ENCODE measurements at regions not wholly inside any gene's neighbourhood (a gene's known extent, or its start where the extent isn't known, plus 50 kb on each side); places are given as distances from the start of the nearest gene placed in this dataset.
A peak's percentile ranks its signal among the peaks of the same experiment; 100 is the strongest.

- intact Hi-C loops (cut with micrococcal nuclease; ENCODE audit: unreplicated experiment), result no loop called here
- TF ChIP-seq EZH2 (IDR thresholded peaks at IDR 0.05; ENCODE audit: borderline replicate concordance, low read depth, low read length, poor library complexity, severe bottlenecking), result no peak
- no peak for TF ChIP-seq CTCF (conservative IDR thresholded peaks at IDR 0.05; ENCODE audit: low read depth, low read length)
- ChIA-PET CTCF (interaction anchor here (0.6 kb wide), 1 partner anchor 897 kb away, joined by 5 read pairs; no protein-coding TSS in a partner anchor), POLR2A (ENCODE audit: low non-redundant PET) (no interaction called here)
- no peaks in the 10 kb centered on the region for H3K9me3 ChIP-seq (ENCODE audit: low read depth, low read length, poor library complexity, severe bottlenecking)
- no peaks in the 10 kb centered on the region for H3K27me3 ChIP-seq (replicated peaks; ENCODE audit: insufficient read depth, low read depth, low read length, poor library complexity)
- BruUV-seq (replicated peaks), result no TSS peak
- H3K36me3 ChIP-seq (ENCODE audit: insufficient read depth, low read length, poor library complexity, severe bottlenecking), result no peaks in the 10 kb centered on the region
- H3K27ac ChIP-seq (ENCODE audit: low read depth, low read length, poor library complexity, severe bottlenecking), result no peak overlapping the region
- no peaks in the 10 kb centered on the region for H3K4me1 ChIP-seq (ENCODE audit: insufficient read depth, low read length, poor library complexity, severe bottlenecking)
- H3K4me3 ChIP-seq (ENCODE audit: low read depth, low read length, poor library complexity, severe bottlenecking), result no peak overlapping the region
- DNase-seq (ENCODE audit: low spot score), result no peak
These were observed 452.1 kb upstream of the ASIC2 start for GRCh38 chr17:33745047-33745760.

- TF ChIP-seq CTCF (conservative IDR thresholded peaks at IDR 0.05; ENCODE audit: low read depth, low read length), result no peak
- no peak for TF ChIP-seq EZH2 (IDR thresholded peaks at IDR 0.05; ENCODE audit: borderline replicate concordance, low read depth, low read length, poor library complexity, severe bottlenecking)
- ChIA-PET CTCF (no interaction called here), POLR2A (ENCODE audit: low non-redundant PET) (no interaction called here)
- no TSS peak for BruUV-seq (replicated peaks)
- DNase-seq (ENCODE audit: low spot score), result no peak
- intact Hi-C loops (cut with micrococcal nuclease; ENCODE audit: unreplicated experiment), result no loop called here
- Histone ChIP-seq H3K9me3 (ENCODE audit: low read depth, low read length, poor library complexity, severe bottlenecking) (no peaks in the 10 kb centered on the region), H3K4me3 (ENCODE audit: low read depth, low read length, poor library complexity, severe bottlenecking) (no peak overlapping the region), H3K27me3 (replicated peaks; ENCODE audit: insufficient read depth, low read depth, low read length, poor library complexity) (no peaks in the 10 kb centered on the region), H3K4me1 (ENCODE audit: insufficient read depth, low read length, poor library complexity, severe bottlenecking) (no peaks in the 10 kb centered on the region), H3K36me3 (ENCODE audit: insufficient read depth, low read length, poor library complexity, severe bottlenecking) (no peaks in the 10 kb centered on the region), H3K27ac (ENCODE audit: low read depth, low read length, poor library complexity, severe bottlenecking) (no peak overlapping the region)
These were observed 456.1 kb upstream of the ASIC2 start for GRCh38 chr17:33749171-33749570.

GRCh38 chr17:33750943-33751701 is 458.0 kb upstream of the ASIC2 start:
- Histone ChIP-seq H3K27me3 (replicated peaks; ENCODE audit: insufficient read depth, low read depth, low read length, poor library complexity) (no peaks in the 10 kb centered on the region), H3K4me1 (ENCODE audit: insufficient read depth, low read length, poor library complexity, severe bottlenecking) (no peaks in the 10 kb centered on the region), H3K36me3 (ENCODE audit: insufficient read depth, low read length, poor library complexity, severe bottlenecking) (no peaks in the 10 kb centered on the region), H3K27ac (ENCODE audit: low read depth, low read length, poor library complexity, severe bottlenecking) (no peak overlapping the region), H3K9me3 (ENCODE audit: low read depth, low read length, poor library complexity, severe bottlenecking) (no peaks in the 10 kb centered on the region), H3K4me3 (ENCODE audit: low read depth, low read length, poor library complexity, severe bottlenecking) (no peak overlapping the region)
- peak; percentile 55 for DNase-seq (ENCODE audit: low spot score)
- ChIA-PET POLR2A (ENCODE audit: low non-redundant PET) (no interaction called here), CTCF (interaction anchor here (0.6 to 1.0 kb wide), 5 partner anchors 28 to 1078 kb away, joined by 3 to 4 read pairs (median 3); no protein-coding TSS in a partner anchor)
- TF ChIP-seq EZH2 (IDR thresholded peaks at IDR 0.05; ENCODE audit: borderline replicate concordance, low read depth, low read length, poor library complexity, severe bottlenecking) (no peak), CTCF (conservative IDR thresholded peaks at IDR 0.05; ENCODE audit: low read depth, low read length) (peak; percentile 72)
- intact Hi-C loops (cut with micrococcal nuclease; ENCODE audit: unreplicated experiment), result no loop called here
- BruUV-seq (replicated peaks), result no TSS peak
